ENCODE measurements at regions not wholly inside any gene's neighbourhood (a gene's known extent, or its start where the extent isn't known, plus 50 kb on each side); places are given as distances from the start of the nearest gene placed in this dataset.

DNA sequence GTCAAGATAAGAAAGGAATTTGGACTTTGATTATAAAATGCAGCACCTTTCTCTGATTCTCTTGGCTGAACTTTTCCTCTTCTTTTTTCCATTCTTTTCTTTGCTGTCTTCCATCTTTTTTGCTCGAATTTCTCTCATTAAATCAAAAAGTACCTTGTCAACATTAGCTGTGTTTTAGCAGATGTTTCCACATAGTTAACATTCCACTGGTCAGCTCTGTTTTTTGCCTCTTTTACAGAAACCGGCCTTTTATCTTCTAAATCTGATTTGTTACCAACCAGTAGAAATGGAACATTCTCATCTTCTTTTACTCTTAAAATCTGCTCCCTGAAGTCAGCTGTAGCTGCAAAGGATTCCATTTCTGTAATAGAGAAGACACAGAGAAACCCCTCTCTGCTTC lies 71.1 kb upstream of the SYT1 start:
- TF ChIP-seq GATA2 (IDR thresholded peaks at IDR 0.05; ENCODE audit: low read depth, low read length) (no peak), GATA3 (IDR thresholded peaks at IDR 0.05; ENCODE audit: low read depth, low read length) (no peak)

DNA sequence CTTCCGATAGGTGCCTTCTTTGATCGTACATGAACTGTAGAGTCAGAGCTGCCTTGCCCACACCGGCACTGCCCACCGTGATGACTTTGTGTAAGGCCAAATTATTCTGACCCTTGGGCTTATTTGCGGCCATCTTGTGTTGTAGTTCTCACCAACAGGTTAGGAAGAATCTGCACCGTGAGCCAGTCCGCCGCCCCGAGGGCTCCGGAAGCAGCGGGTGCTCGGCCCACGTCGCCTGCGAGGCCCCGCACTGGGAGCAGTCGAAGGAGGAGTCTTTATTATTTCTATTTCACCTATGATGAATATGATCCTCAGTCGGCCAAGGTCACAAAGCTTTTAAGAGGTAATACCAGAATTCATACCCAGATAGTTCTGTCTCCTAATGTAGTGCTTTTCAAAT lies 70.6 kb upstream of the SYT1 start:
- TF ChIP-seq GATA2 (IDR thresholded peaks at IDR 0.05; ENCODE audit: low read depth, low read length) (no peak), GATA3 (IDR thresholded peaks at IDR 0.05; ENCODE audit: low read depth, low read length) (no peak)

DNA sequence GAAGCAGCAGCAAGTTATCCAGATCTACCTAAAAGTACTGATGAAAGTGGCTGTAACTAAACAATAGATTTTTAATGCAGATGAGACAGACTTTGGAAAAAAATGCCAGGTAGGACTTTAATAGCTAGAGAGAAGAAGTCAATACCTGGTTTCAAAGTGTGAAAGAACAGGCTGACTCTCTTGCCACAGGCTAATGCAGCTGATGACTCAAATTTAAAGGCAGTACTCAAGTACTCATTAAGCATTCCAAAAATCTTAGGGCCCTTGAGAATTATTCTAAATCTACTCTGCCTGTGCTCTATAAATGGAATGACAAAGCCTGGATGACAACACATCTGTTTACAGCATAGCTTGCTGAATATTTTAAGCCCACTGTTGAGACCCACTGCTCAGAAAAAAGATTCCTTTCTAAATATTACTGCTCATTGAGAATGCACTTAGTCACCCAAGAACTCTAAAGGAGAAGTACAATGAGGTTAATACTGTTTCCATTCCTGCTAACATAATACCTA lies 68.6 kb upstream of the SYT1 start:
- TF ChIP-seq GATA3 (IDR thresholded peaks at IDR 0.05; ENCODE audit: low read depth, low read length) (no peak), GATA2 (IDR thresholded peaks at IDR 0.05; ENCODE audit: low read depth, low read length) (no peak)

DNA sequence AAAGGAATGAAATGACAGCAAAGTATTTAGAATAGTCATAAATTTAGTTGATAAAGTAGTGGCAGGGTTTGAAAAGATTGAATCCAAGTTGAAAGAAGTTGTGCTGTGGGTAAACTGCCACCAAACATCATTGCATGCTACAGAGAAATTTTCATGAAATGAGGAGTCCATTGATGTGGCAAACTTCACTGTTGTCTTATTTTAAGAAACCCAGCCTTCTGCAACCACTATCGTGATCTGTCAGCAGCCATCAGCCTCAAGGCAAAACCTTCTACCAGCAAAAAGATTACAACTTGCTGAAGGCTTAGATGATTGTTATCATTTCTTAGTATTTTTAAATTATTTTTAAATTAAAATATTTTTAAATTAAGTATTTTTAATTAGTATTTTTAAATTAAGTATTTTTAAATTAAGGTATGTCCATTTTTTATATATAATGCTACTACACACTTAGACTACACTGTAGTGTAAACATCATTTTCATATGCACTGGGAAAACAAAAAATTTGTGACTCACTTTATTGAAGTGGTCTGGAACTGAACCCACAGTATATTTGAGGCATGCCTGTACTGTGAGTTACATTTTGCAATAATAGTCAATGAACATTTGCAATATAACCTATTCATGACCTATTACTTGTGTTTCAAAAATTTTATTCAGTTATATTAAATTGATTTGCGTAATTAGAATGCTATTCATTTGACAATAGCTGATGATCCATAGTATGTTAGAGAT lies 67.2 kb upstream of the SYT1 start:
- TF ChIP-seq GATA3 (IDR thresholded peaks at IDR 0.05; ENCODE audit: low read depth, low read length) (no peak), GATA2 (IDR thresholded peaks at IDR 0.05; ENCODE audit: low read depth, low read length) (no peak)

DNA sequence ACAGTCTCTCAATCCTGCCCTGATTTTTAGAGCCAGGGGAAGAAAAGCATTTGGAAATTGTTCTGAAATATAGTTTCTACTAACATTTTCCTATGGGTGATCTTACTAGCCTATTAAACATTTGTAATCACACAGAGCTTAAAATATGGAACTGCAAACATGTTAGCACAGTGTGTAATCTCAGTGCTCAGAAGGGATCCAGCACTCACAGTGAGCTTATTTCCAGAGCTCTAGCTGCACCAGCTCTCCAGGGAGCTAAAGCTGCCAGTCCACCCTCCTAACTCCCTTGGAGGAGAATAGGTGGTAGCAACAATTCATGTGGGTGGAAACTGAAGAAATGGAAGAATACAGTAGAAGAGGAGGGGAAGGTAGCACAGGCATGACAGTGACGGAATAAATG lies 64.9 kb upstream of the SYT1 start:
- TF ChIP-seq GATA3 (IDR thresholded peaks at IDR 0.05; ENCODE audit: low read depth, low read length), result no peak
- TF ChIP-seq GATA2 (IDR thresholded peaks at IDR 0.05; ENCODE audit: low read depth, low read length), result no peak

DNA sequence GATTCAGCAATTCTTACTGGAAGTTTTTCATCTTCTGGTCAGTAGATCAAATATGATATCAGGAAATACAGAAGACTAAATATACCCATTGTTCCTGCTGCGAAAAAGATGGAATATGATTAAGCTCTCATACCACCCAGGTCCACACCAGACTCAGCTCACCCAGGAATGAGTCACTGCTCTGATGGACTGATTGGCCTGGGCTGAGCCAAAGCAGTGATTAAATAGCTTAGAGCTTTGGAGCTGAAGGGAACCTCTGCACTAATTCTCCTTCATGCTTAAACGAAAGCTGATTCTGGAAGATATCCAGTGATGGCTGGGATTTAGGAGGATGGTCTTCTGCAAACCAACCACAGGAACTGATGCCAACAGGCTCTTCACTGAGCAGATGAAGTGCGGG lies 62.0 kb upstream of the SYT1 start:
- TF ChIP-seq GATA2 (IDR thresholded peaks at IDR 0.05; ENCODE audit: low read depth, low read length) (no peak), GATA3 (IDR thresholded peaks at IDR 0.05; ENCODE audit: low read depth, low read length) (no peak)

DNA sequence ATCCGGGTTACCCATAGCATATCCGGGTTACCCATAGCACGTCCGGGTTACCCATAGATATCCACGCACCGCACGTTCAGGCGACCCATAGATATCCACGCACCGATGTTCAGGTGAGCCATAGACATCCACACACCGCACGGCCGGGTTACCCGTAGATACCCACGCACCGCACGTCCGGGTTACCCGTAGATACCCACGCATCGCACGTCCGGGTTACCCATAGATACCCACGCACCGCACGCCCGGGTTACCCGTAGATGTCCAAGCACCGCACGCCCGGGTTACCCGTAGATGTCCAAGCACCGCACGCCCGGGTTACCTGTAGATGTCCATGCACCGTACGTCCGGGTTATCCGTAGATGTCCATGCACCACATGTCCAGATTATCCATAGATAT lies 60.3 kb upstream of the SYT1 start:
- TF ChIP-seq GATA3 (IDR thresholded peaks at IDR 0.05; ENCODE audit: low read depth, low read length) (no peak), GATA2 (IDR thresholded peaks at IDR 0.05; ENCODE audit: low read depth, low read length) (no peak)
